Panc1 (cell line): ENCODE measurements at regions not wholly inside any gene's neighbourhood (a gene's known extent, or its start where the extent isn't known, plus 50 kb on each side); places are given as distances from the start of the nearest gene placed in this dataset.

Experiments used
- ATAC-seq: fragments of 200-7000 bp; cut with Tn5 transposase; 2 replicates; pipeline ENCODE4 v1.9.1; 2020; ENCODE audit warnings: mild to moderate bottlenecking, moderate library complexity
- BruUV-seq: library from RNA; stranded (reverse); fragments of 400-500 nt; replicated peaks from 2 replicates; lab custom pipeline; 2021; lab: Mats Ljungman, UMichigan
- CTCF ChIA-PET: fragments of 300-600 bp; sonication (Branson Sonifier 250); formaldehyde crosslinking; loops from one replicate; lab custom pipeline; 2022; ENCODE audit warnings: antibody characterized with exemption; lab: Charles Lee
- POLR2A ChIA-PET: fragments of 300-600 bp; sonication (Branson Sonifier 250); formaldehyde crosslinking; loops from one replicate; lab custom pipeline; 2022; ENCODE audit warnings: antibody characterized with exemption; lab: Charles Lee
- DNase-seq: peaks from one replicate; pipeline ENCODE4 v3.0.0-alpha.2; 2010; ENCODE audit warnings: low read depth, low spot score
- H3K27ac ChIP-seq: 2 replicates; pipeline ENCODE4 v1.5.1; 2011; ENCODE audit warnings: mild to moderate bottlenecking, low read length, inconsistent platforms
- H3K27me3 ChIP-seq: fragments of 200-500 bp; sonication (Bioruptor generic); 2 replicates; pipeline ENCODE4 v1.6.0; 2014; ENCODE audit warnings: low read length, inconsistent platforms; ENCODE audit not compliant: control insufficient read depth, insufficient read depth
- H3K36me3 ChIP-seq: fragments of 200-500 bp; sonication (Bioruptor generic); 2 replicates; pipeline ENCODE4 v1.5.1; 2014; ENCODE audit warnings: inconsistent platforms, mild to moderate bottlenecking, low read length, moderate library complexity; ENCODE audit not compliant: control insufficient read depth, insufficient read depth
- H3K4me1 ChIP-seq: 2 replicates; pipeline ENCODE4 v1.5.1; 2011; ENCODE audit warnings: inconsistent platforms, mild to moderate bottlenecking, low read length, moderate library complexity; ENCODE audit not compliant: control insufficient read depth, insufficient read depth
- H3K4me3 ChIP-seq, 2 experiments: 2 replicates each; pipeline ENCODE4 v1.5.1; 2011 to 2012; ENCODE audit warnings: low read depth in 2 of 2, low read length in 2 of 2, mild to moderate bottlenecking in 2 of 2, inconsistent platforms in 1 of 2, moderate library complexity in 1 of 2
- H3K9me3 ChIP-seq: fragments of 200-500 bp; sonication (Bioruptor generic); 2 replicates; pipeline ENCODE4 v1.5.1; 2014; ENCODE audit warnings: low read depth, mild to moderate bottlenecking, inconsistent platforms, low read length, moderate library complexity; ENCODE audit not compliant: control insufficient read depth, insufficient read depth
- POLR2AphosphoS5 ChIP-seq: IDR thresholded peaks from 2 replicates; pipeline ENCODE4 v1.6.1; 2012; ENCODE audit warnings: mild to moderate bottlenecking, low read depth, low read length, moderate library complexity
- SIN3A ChIP-seq: IDR thresholded peaks from 2 replicates; pipeline ENCODE4 v1.6.1; 2012; ENCODE audit warnings: low read depth, mild to moderate bottlenecking, low read length, moderate library complexity, borderline replicate concordance; ENCODE audit not compliant: insufficient read depth
- TCF7L2 ChIP-seq: IDR thresholded peaks from 2 replicates; pipeline ENCODE4 v1.6.1; 2011; ENCODE audit warnings: mild to moderate bottlenecking, low read depth, low read length, inconsistent platforms
- in situ Hi-C: cut with HindIII; loops from 2 replicates; pipeline ENCODE4 v1.10.0; 2016; ENCODE audit warnings: low sequenced_read_pairs, low pct_unique_long_range_greater_than_20kb
- intact Hi-C: fragments of 100-400 bp; cut with micrococcal nuclease; formaldehyde crosslinking; loops from one replicate; pipeline ENCODE4 v1.10.0; 2022; ENCODE audit not compliant: unreplicated experiment
- TF ChIP-seq, protein P1 (sequence below): fragments of 450-650 bp; IDR thresholded peaks from 2 replicates; pipeline ENCODE4 v1.5.1; 2017; ENCODE audit warnings: mild to moderate bottlenecking
- TF ChIP-seq, protein P2 (sequence below), 2 experiments: IDR thresholded peaks; 2 replicates each; pipeline ENCODE4 v1.6.1; 2011 to 2012; ENCODE audit warnings: low read depth in 2 of 2, control low read depth in 1 of 2, low read length in 1 of 2, mild to moderate bottlenecking in 1 of 2, moderate library complexity in 1 of 2; ENCODE audit not compliant: insufficient read depth in 1 of 2

DNA sequence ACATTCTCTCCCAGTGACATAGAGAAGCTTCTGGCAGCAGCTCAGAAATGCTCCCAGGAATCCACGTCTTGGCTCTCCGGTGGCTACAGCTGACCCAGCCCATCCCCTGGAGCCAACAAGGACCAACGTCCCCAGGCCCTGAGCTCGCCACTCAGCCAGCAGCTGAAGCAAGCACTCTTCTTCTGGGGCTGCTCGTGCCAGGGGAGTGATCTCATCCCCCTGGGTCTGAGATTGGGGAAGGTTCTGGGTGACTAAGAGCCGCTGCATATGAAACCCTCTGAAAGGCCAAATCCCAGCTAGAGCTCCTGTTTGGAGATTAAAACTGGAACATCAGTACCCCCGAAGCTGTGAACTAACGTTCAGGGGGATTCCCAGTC is 487.9 kb downstream of the NPHP4 start:
- Histone ChIP-seq H3K4me1 (no peaks in the 10 kb centered on the region), H3K9me3 (no peaks in the 10 kb centered on the region), H3K36me3 (no peaks in the 10 kb centered on the region), H3K4me3 (no peak overlapping the region), H3K27me3 (peaks cover 3% of the 10 kb centered on the region; the same call in 1 of the 2 replicates), H3K27ac (no peak overlapping the region)
- intact Hi-C loops: no loop called here
- in situ Hi-C loops: no loop called here
- no TSS peak for BruUV-seq
- ChIA-PET POLR2A (no interaction called here), CTCF (no interaction called here)
- ATAC-seq (no peak), DNase-seq (no peak)
- TF ChIP-seq, protein P1, sequence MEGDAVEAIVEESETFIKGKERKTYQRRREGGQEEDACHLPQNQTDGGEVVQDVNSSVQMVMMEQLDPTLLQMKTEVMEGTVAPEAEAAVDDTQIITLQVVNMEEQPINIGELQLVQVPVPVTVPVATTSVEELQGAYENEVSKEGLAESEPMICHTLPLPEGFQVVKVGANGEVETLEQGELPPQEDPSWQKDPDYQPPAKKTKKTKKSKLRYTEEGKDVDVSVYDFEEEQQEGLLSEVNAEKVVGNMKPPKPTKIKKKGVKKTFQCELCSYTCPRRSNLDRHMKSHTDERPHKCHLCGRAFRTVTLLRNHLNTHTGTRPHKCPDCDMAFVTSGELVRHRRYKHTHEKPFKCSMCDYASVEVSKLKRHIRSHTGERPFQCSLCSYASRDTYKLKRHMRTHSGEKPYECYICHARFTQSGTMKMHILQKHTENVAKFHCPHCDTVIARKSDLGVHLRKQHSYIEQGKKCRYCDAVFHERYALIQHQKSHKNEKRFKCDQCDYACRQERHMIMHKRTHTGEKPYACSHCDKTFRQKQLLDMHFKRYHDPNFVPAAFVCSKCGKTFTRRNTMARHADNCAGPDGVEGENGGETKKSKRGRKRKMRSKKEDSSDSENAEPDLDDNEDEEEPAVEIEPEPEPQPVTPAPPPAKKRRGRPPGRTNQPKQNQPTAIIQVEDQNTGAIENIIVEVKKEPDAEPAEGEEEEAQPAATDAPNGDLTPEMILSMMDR: no peak
- TF ChIP-seq SIN3A (no peak), POLR2AphosphoS5 (no peak), TCF7L2 (no peak)
- TF ChIP-seq, protein P2, sequence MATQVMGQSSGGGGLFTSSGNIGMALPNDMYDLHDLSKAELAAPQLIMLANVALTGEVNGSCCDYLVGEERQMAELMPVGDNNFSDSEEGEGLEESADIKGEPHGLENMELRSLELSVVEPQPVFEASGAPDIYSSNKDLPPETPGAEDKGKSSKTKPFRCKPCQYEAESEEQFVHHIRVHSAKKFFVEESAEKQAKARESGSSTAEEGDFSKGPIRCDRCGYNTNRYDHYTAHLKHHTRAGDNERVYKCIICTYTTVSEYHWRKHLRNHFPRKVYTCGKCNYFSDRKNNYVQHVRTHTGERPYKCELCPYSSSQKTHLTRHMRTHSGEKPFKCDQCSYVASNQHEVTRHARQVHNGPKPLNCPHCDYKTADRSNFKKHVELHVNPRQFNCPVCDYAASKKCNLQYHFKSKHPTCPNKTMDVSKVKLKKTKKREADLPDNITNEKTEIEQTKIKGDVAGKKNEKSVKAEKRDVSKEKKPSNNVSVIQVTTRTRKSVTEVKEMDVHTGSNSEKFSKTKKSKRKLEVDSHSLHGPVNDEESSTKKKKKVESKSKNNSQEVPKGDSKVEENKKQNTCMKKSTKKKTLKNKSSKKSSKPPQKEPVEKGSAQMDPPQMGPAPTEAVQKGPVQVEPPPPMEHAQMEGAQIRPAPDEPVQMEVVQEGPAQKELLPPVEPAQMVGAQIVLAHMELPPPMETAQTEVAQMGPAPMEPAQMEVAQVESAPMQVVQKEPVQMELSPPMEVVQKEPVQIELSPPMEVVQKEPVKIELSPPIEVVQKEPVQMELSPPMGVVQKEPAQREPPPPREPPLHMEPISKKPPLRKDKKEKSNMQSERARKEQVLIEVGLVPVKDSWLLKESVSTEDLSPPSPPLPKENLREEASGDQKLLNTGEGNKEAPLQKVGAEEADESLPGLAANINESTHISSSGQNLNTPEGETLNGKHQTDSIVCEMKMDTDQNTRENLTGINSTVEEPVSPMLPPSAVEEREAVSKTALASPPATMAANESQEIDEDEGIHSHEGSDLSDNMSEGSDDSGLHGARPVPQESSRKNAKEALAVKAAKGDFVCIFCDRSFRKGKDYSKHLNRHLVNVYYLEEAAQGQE (IDR thresholded peaks at IDR 0.05; ENCODE audit: insufficient read depth in 1 of 2, low read depth in 2 of 2, low read length in 1 of 2): no peak

DNA sequence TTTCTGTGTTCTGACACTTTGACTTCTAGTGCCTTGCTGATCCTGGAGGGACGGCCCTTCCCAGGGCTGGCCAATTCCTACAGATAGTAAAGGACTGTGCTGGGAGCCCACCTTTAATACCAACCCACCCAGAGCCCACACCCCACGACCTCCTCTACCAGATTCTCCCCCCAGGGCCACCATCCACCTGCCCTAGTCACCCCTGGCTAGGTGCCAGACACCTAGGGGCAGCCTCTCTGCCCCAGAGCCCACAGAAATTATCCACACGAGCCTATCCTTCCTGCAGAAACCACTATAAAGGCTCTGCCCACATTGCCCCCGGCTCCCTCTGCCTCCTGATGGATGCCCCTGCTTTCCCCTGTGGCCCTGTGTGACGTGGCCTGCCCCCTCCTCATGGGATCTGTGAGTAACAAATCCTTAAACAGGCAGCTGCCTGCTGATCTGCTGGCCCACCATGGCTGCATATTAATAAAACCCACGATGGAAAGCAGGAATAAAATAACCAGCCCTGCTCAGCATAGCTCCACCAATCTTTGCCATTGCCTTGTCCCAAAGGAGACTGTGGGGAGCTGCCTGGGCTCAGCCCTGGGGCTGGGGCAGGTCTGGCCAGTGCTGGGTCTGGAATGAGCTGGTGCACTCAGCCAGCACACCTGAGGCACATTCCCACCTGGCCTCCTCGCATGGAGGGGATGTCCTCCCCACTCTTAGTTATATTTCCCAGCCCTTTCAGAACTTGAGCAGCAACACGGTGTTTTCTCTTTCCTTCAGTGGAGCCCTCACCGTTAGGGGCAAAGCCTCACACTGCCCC is 488.5 kb downstream of the NPHP4 start:
- intact Hi-C loops: no loop called here
- no peaks in the 10 kb centered on the region for H3K36me3 ChIP-seq
- no peak overlapping the region for H3K27ac ChIP-seq
- no peak for ATAC-seq
- H3K4me1 ChIP-seq: no peaks in the 10 kb centered on the region
- H3K9me3 ChIP-seq: no peaks in the 10 kb centered on the region
- CTCF ChIA-PET: no interaction called here
- no TSS peak for BruUV-seq
- H3K27me3 ChIP-seq: peaks cover 3% of the 10 kb centered on the region; the same call in 1 of the 2 replicates
- POLR2A ChIA-PET: no interaction called here
- TF ChIP-seq, protein P1: no peak
- TF ChIP-seq SIN3A (no peak), TCF7L2 (no peak), POLR2AphosphoS5 (no peak)
- TF ChIP-seq, protein P2 (IDR thresholded peaks at IDR 0.05; ENCODE audit: insufficient read depth in 1 of 2, low read depth in 2 of 2, low read length in 1 of 2): no peak
- in situ Hi-C loops: no loop called here
- DNase-seq: no peak
- H3K4me3 ChIP-seq: no peak overlapping the region
